HCT116 (cell line): ENCODE measurements at regions not wholly inside any gene's neighbourhood (a gene's known extent, or its start where the extent isn't known, plus 50 kb on each side); places are given as distances from the start of the nearest gene placed in this dataset.

Source experiments
- ATAC-seq: fragments of 200-7000 bp; cut with Tn5 transposase; 2 replicates; pipeline ENCODE4 v1.9.1; 2020; ENCODE audit warnings: mild to moderate bottlenecking, moderate library complexity
- BruUV-seq: library from RNA; stranded (reverse); fragments of 400-500 nt; replicated peaks from 2 replicates; lab custom pipeline; 2021; lab: Mats Ljungman, UMichigan
- CTCF ChIA-PET: fragments of 300-600 bp; sonication (Branson Sonifier 250); formaldehyde crosslinking; loops from one replicate; lab custom pipeline; 2021; ENCODE audit warnings: antibody characterized with exemption; lab: Charles Lee
- POLR2A ChIA-PET: fragments of 300-600, 350-600 bp; sonication (Branson Sonifier 250); formaldehyde crosslinking; loops from one replicate; lab custom pipeline; 2021; ENCODE audit warnings: antibody characterized with exemption; lab: Charles Lee
- RAD21 ChIA-PET, 2 experiments: fragments of 300-600 bp; sonication (Branson Sonifier 250); formaldehyde crosslinking; loops; one replicate each; lab custom pipeline; 2023; ENCODE audit warnings: low total read pairs in 2 of 2; ENCODE audit not compliant: uncharacterized antibody in 2 of 2, unreplicated experiment in 2 of 2, low non-redundant PET in 1 of 2; lab: Charles Lee
- DNase-seq: peaks from one replicate; pipeline ENCODE4 v3.0.0-alpha.2; 2010; ENCODE audit warnings: low read depth, low spot score
- H2AFZ ChIP-seq: fragments of 200-600 bp; shearing (Covaris generic), sonication (generic); 2 replicates; pipeline ENCODE4 v1.6.1; 2017; ENCODE audit warnings: low read depth, mixed run types, mixed read lengths, antibody characterized with exemption, low read length; ENCODE audit not compliant: poor library complexity, severe bottlenecking
- H3K27ac ChIP-seq: 2 replicates; pipeline ENCODE4 v1.5.1; 2012; ENCODE audit warnings: low read depth, low read length
- H3K27me3 ChIP-seq: fragments of 200-600 bp; sonication (generic); 2 replicates; pipeline ENCODE4 v1.6.1; 2016; ENCODE audit warnings: mixed run types, low read length, mixed read lengths; ENCODE audit not compliant: insufficient read depth
- H3K36me3 ChIP-seq, 2 experiments: fragments of 200-500 bp in 1 of 2; fragments of 200-600 bp in 1 of 2; sonication (Bioruptor generic) in 1 of 2; sonication (generic) in 1 of 2; 2 replicates each; pipeline versions ENCODE4 v1.5.1 to v1.6.1; 2014 to 2016; ENCODE audit warnings: low read length in 2 of 2, inconsistent platforms in 1 of 2, mixed read lengths in 1 of 2, mixed run types in 1 of 2; ENCODE audit not compliant: insufficient read depth in 2 of 2, control insufficient read depth in 1 of 2
- H3K4me1 ChIP-seq, 2 experiments: fragments of 200-600 bp in 1 of 2; sonication (generic) in 1 of 2; 2 replicates each; pipeline versions ENCODE4 v1.5.1 to v1.6.1; 2012 to 2017; ENCODE audit warnings: low read length in 2 of 2, inconsistent platforms in 1 of 2, mild to moderate bottlenecking in 1 of 2, mixed read lengths in 1 of 2, mixed run types in 1 of 2, moderate library complexity in 1 of 2; ENCODE audit not compliant: insufficient read depth in 2 of 2, control insufficient read depth in 1 of 2
- H3K4me2 ChIP-seq: fragments of 200-600 bp; sonication (generic); 2 replicates; pipeline ENCODE4 v1.6.1; 2017; ENCODE audit warnings: mixed run types, low read length, mixed read lengths
- H3K4me3 ChIP-seq, 2 experiments: fragments of 200-600 bp in 1 of 2; sonication (generic) in 1 of 2; replicated peaks in 1 of 2; 2 replicates each; pipeline ENCODE4 v1.5.1; 2011 to 2016; ENCODE audit warnings: low read length in 2 of 2, control low read depth in 1 of 2, low read depth in 1 of 2, mild to moderate bottlenecking in 1 of 2, mixed read lengths in 1 of 2, mixed run types in 1 of 2
- H3K79me2 ChIP-seq: fragments of 200-600 bp; sonication (generic); 2 replicates; pipeline ENCODE4 v1.6.1; 2017; ENCODE audit warnings: mild to moderate bottlenecking, mixed run types, low read length, moderate library complexity, mixed read lengths; ENCODE audit not compliant: insufficient read depth
- H3K9ac ChIP-seq: fragments of 200-600 bp; sonication (generic); 2 replicates; pipeline ENCODE4 v1.6.1; 2016; ENCODE audit warnings: low read length, mixed read lengths
- H3K9me2 ChIP-seq: fragments of 200-600 bp; sonication (generic), shearing (Covaris generic); 2 replicates; pipeline ENCODE4 v1.6.1; 2017; ENCODE audit warnings: mixed run types, mild to moderate bottlenecking, moderate library complexity; ENCODE audit not compliant: insufficient read depth
- H3K9me3 ChIP-seq, 2 experiments: fragments of 200-500 bp in 1 of 2; fragments of 200-600 bp in 1 of 2; sonication (Bioruptor generic) in 1 of 2; sonication (generic) in 1 of 2; 2 replicates each; pipeline ENCODE4 v1.6.1; 2014 to 2017; ENCODE audit warnings: low read length in 2 of 2, mixed read lengths in 2 of 2, inconsistent platforms in 1 of 2, low read depth in 1 of 2, mild to moderate bottlenecking in 1 of 2, mixed run types in 1 of 2, moderate library complexity in 1 of 2; ENCODE audit not compliant: control insufficient read depth in 1 of 2, insufficient read depth in 1 of 2
- H4K20me1 ChIP-seq: fragments of 200-600 bp; sonication (generic), shearing (Covaris generic); 2 replicates; pipeline ENCODE4 v1.6.1; 2017; ENCODE audit warnings: mixed run types, mild to moderate bottlenecking, moderate library complexity; ENCODE audit not compliant: insufficient read depth
- CBX3 ChIP-seq: IDR thresholded peaks from 2 replicates; pipeline ENCODE4 v1.6.1; 2012; ENCODE audit warnings: low read depth
- EGR1 ChIP-seq: IDR thresholded peaks from 2 replicates; pipeline ENCODE4 v1.6.1; 2012; ENCODE audit warnings: low read depth
- ELF1 ChIP-seq: IDR thresholded peaks from 2 replicates; pipeline ENCODE4 v1.6.1; 2012; ENCODE audit warnings: low read depth, borderline replicate concordance
- EZH2 ChIP-seq: fragments of 200-600 bp; sonication (generic); IDR thresholded peaks from 2 replicates; pipeline ENCODE4 v1.6.1; 2017; ENCODE audit warnings: antibody characterized with exemption, mixed run types
- EZH2phosphoT487 ChIP-seq: fragments of 200-600 bp; IDR thresholded peaks from 2 replicates; pipeline ENCODE4 v1.6.1; 2018; ENCODE audit warnings: antibody characterized with exemption, borderline replicate concordance
- FOSL1 ChIP-seq: IDR thresholded peaks from 2 replicates; pipeline ENCODE4 v1.6.1; 2012; ENCODE audit warnings: low read depth
- RAD21 ChIP-seq: IDR thresholded peaks from 2 replicates; pipeline ENCODE4 v1.6.1; 2012; ENCODE audit warnings: low read depth, mild to moderate bottlenecking
- SIN3A ChIP-seq: IDR thresholded peaks from 2 replicates; pipeline ENCODE4 v1.6.1; 2012; ENCODE audit warnings: low read depth
- SRF ChIP-seq: IDR thresholded peaks from 2 replicates; pipeline ENCODE4 v1.6.1; 2012; ENCODE audit warnings: low read depth
- YY1 ChIP-seq: IDR thresholded peaks from 2 replicates; pipeline ENCODE4 v1.6.1; 2011; ENCODE audit warnings: low read length, low read depth, moderate library complexity, mild to moderate bottlenecking; ENCODE audit not compliant: insufficient replicate concordance; ENCODE audit errors: extremely low read depth
- ZFX ChIP-seq: fragments of 450-650 bp; IDR thresholded peaks from 2 replicates; pipeline ENCODE4 v1.6.1; 2017
- intact Hi-C: fragments of 100-400 bp; cut with micrococcal nuclease; formaldehyde crosslinking; loops from 2 replicates; pipeline ENCODE4 v1.10.0; 2022
- TF ChIP-seq, protein P1 (sequence below): IDR thresholded peaks from 2 replicates; pipeline ENCODE4 v1.6.1; 2012; ENCODE audit warnings: low read depth
- TF ChIP-seq, protein P2 (sequence below), 3 experiments: fragments of 200-600 bp in 1 of 3; sonication (generic) in 1 of 3; IDR thresholded peaks in 2 of 3; conservative IDR thresholded peaks in 1 of 3; 2 replicates each; pipeline ENCODE4 v1.5.1; 2012 to 2017; ENCODE audit warnings: low read depth in 2 of 3, low read length in 2 of 3, antibody characterized with exemption in 1 of 3, borderline replicate concordance in 1 of 3, control low read depth in 1 of 3, mild to moderate bottlenecking in 1 of 3, mixed read lengths in 1 of 3, mixed run types in 1 of 3, moderate library complexity in 1 of 3; ENCODE audit not compliant: insufficient read depth in 1 of 3
- TF ChIP-seq, protein P3 (sequence below): IDR thresholded peaks from 2 replicates; pipeline ENCODE4 v1.6.1; 2012

DNA sequence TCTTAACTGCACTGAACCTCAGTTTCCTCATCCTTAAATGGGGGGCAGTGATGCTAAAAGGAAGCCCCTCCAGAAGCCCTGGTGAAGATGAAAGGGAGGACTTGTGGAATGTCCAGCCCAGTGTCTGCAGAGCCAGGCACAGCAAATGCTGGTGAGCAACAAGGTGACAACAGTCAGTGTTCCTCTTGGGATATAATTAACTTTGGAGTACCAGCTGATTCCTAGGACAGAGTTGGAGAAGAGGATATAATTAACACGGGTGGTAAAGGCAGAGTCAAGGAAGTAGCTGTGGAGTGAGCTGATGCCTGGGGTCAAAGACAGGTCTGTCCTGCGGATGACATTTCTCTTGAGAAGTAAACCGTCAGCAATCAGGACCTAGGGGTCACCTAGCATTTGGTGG lies 60.7 kb upstream of the MRPS6 start:
- H3K4me2 ChIP-seq = no peak overlapping the region
- TF ChIP-seq FOSL1 (no peak), EZH2 (no peak), EZH2phosphoT487 (no peak), ZFX (no peak), SIN3A (no peak), YY1 (no peak), CBX3 (no peak), SRF (no peak), EGR1 (no peak), ELF1 (no peak), RAD21 (no peak)
- TF ChIP-seq, protein P1, sequence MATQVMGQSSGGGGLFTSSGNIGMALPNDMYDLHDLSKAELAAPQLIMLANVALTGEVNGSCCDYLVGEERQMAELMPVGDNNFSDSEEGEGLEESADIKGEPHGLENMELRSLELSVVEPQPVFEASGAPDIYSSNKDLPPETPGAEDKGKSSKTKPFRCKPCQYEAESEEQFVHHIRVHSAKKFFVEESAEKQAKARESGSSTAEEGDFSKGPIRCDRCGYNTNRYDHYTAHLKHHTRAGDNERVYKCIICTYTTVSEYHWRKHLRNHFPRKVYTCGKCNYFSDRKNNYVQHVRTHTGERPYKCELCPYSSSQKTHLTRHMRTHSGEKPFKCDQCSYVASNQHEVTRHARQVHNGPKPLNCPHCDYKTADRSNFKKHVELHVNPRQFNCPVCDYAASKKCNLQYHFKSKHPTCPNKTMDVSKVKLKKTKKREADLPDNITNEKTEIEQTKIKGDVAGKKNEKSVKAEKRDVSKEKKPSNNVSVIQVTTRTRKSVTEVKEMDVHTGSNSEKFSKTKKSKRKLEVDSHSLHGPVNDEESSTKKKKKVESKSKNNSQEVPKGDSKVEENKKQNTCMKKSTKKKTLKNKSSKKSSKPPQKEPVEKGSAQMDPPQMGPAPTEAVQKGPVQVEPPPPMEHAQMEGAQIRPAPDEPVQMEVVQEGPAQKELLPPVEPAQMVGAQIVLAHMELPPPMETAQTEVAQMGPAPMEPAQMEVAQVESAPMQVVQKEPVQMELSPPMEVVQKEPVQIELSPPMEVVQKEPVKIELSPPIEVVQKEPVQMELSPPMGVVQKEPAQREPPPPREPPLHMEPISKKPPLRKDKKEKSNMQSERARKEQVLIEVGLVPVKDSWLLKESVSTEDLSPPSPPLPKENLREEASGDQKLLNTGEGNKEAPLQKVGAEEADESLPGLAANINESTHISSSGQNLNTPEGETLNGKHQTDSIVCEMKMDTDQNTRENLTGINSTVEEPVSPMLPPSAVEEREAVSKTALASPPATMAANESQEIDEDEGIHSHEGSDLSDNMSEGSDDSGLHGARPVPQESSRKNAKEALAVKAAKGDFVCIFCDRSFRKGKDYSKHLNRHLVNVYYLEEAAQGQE = no peak
- TF ChIP-seq, protein P2, sequence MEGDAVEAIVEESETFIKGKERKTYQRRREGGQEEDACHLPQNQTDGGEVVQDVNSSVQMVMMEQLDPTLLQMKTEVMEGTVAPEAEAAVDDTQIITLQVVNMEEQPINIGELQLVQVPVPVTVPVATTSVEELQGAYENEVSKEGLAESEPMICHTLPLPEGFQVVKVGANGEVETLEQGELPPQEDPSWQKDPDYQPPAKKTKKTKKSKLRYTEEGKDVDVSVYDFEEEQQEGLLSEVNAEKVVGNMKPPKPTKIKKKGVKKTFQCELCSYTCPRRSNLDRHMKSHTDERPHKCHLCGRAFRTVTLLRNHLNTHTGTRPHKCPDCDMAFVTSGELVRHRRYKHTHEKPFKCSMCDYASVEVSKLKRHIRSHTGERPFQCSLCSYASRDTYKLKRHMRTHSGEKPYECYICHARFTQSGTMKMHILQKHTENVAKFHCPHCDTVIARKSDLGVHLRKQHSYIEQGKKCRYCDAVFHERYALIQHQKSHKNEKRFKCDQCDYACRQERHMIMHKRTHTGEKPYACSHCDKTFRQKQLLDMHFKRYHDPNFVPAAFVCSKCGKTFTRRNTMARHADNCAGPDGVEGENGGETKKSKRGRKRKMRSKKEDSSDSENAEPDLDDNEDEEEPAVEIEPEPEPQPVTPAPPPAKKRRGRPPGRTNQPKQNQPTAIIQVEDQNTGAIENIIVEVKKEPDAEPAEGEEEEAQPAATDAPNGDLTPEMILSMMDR (IDR thresholded peaks at IDR 0.05 in 2 of 3, conservative IDR thresholded peaks at IDR 0.05 in 1 of 3; ENCODE audit: borderline replicate concordance in 1 of 3, insufficient read depth in 1 of 3, low read depth in 2 of 3, low read length in 2 of 3) = no peak
- TF ChIP-seq, protein P3, sequence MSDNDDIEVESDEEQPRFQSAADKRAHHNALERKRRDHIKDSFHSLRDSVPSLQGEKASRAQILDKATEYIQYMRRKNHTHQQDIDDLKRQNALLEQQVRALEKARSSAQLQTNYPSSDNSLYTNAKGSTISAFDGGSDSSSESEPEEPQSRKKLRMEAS = no peak
- TF ChIP-seq, all 23 proteins: peak for 0
- BruUV-seq = no TSS peak
- no peak for DNase-seq
- peaks cover 0 to 4% of the 10 kb centered on the region in 2 experiments; a peak in 1 of 4 replicates for H3K4me1 ChIP-seq
- H2AFZ ChIP-seq = no peak overlapping the region
- RAD21 ChIA-PET = no interaction called here
- H3K27me3 ChIP-seq = no peaks in the 10 kb centered on the region
- no peaks in the 10 kb centered on the region for H4K20me1 ChIP-seq
- POLR2A ChIA-PET = no interaction called here
- CTCF ChIA-PET = no interaction called here
- H3K27ac ChIP-seq = no peak overlapping the region
- no peak overlapping the region for H3K9ac ChIP-seq
- H3K36me3 ChIP-seq = no peaks in the 10 kb centered on the region
- intact Hi-C loops = no loop called here
- no peaks in the 10 kb centered on the region for H3K9me2 ChIP-seq
- ATAC-seq = no peak
- H3K9me3 ChIP-seq = no peaks in the 10 kb centered on the region
- H3K4me3 ChIP-seq = no peak overlapping the region
- no peaks in the 10 kb centered on the region for H3K79me2 ChIP-seq
